GM23338 (cell line): ENCODE measurements at regions not wholly inside any gene's neighbourhood (a gene's known extent, or its start where the extent isn't known, plus 50 kb on each side); places are given as distances from the start of the nearest gene placed in this dataset.

Source experiments
- CREB1 ChIP-seq: fragments of 250-450 bp; sonication (Bioruptor Pico); IDR thresholded peaks from 2 replicates; pipeline ENCODE4 v1.5.0; 2020; ENCODE audit warnings: low read depth, mild to moderate bottlenecking, moderate library complexity
- CTCF ChIP-seq, 2 experiments: fragments of 200-600 bp in 1 of 2; sonication (generic) in 1 of 2; conservative IDR thresholded peaks; 2 replicates each; pipeline versions ENCODE4 v1.5.1 to v1.6.1; 2016 to 2017; ENCODE audit warnings: antibody characterized with exemption in 2 of 2, low read depth in 2 of 2, mild to moderate bottlenecking in 2 of 2, moderate library complexity in 1 of 2
- EZH2 ChIP-seq: fragments of 200-600 bp; sonication (generic); IDR thresholded peaks from one replicate; pipeline ENCODE4 v1.8.0; 2017; ENCODE audit warnings: antibody characterized with exemption, mild to moderate bottlenecking, low read depth; ENCODE audit not compliant: unreplicated experiment
- EZH2phosphoT487 ChIP-seq: fragments of 200-600 bp; sonication (generic); IDR thresholded peaks from one replicate; pipeline ENCODE4 v1.8.1; 2018; ENCODE audit warnings: antibody characterized with exemption; ENCODE audit not compliant: unreplicated experiment
- JUNB ChIP-seq: IDR thresholded peaks from one replicate; pipeline ENCODE4 v1.6.1; 2016; ENCODE audit warnings: antibody characterized with exemption; ENCODE audit not compliant: unreplicated experiment
- NANOG ChIP-seq: IDR thresholded peaks from 2 replicates; pipeline ENCODE4 v1.6.1; 2016; ENCODE audit warnings: antibody characterized with exemption, borderline replicate concordance
- POLR2AphosphoS5 ChIP-seq: IDR thresholded peaks from 2 replicates; pipeline ENCODE4 v1.6.1; 2016; ENCODE audit warnings: antibody characterized with exemption, low read depth
- REST ChIP-seq: IDR thresholded peaks from one replicate; pipeline ENCODE4 v1.6.1; 2018; ENCODE audit warnings: antibody characterized with exemption; ENCODE audit not compliant: unreplicated experiment
- STAT1 ChIP-seq: IDR thresholded peaks from one replicate; pipeline ENCODE4 v1.6.1; 2016; ENCODE audit warnings: antibody characterized with exemption; ENCODE audit not compliant: unreplicated experiment
- ZNF114 ChIP-seq: fragments of 250-450 bp; sonication (Bioruptor Pico); IDR thresholded peaks from 2 replicates; pipeline ENCODE4 v1.5.0; 2020; ENCODE audit warnings: mild to moderate bottlenecking, moderate library complexity
- ZNF331 ChIP-seq: fragments of 250-450 bp; sonication (Bioruptor Pico); IDR thresholded peaks from 2 replicates; pipeline ENCODE4 v1.5.0; 2020; ENCODE audit warnings: low read depth, mild to moderate bottlenecking, moderate library complexity
- ZNF462 ChIP-seq: fragments of 250-450 bp; sonication (Bioruptor Pico); IDR thresholded peaks from 2 replicates; pipeline ENCODE4 v1.5.0; 2020; ENCODE audit warnings: mild to moderate bottlenecking, moderate library complexity

- TF ChIP-seq CTCF (conservative IDR thresholded peaks at IDR 0.05; ENCODE audit: low read depth in 2 of 2) (no peak), EZH2phosphoT487 (no peak), POLR2AphosphoS5 (no peak), ZNF331 (CRISPR knock-in tag) (no peak), JUNB (no peak), CREB1 (CRISPR knock-in tag) (no peak), EZH2 (no peak), STAT1 (no peak), ZNF462 (no peak), REST (no peak), ZNF114 (no peak), NANOG (no peak)
Observed at GRCh38 chrX:79065696-79066095, 78.8 kb upstream of the GPR174 start.
